Activated B cell treated with CpG ODN at 0.5 μM for 24 hours (primary cell): ENCODE measurements at regions not wholly inside any gene's neighbourhood (a gene's known extent, or its start where the extent isn't known, plus 50 kb on each side); places are given as distances from the start of the nearest gene placed in this dataset.
"Not testable (repeated sequence)": the region's sequence is repeated elsewhere in the genome, so short reads cannot be mapped to it uniquely, and the experiment has no call there.

Experiments
- ATAC-seq: fragments of 200-7000 bp; cut with Tn5 transposase; one replicate; pipeline ENCODE4 v1.10.0; 2021; ENCODE audit warnings: low read depth, mild to moderate bottlenecking, moderate library complexity
- CTCF ChIA-PET: fragments of 350-600 bp; sonication (Branson Sonifier 250); formaldehyde crosslinking; loops from one replicate; lab custom pipeline; 2021; ENCODE audit warnings: antibody characterized with exemption; lab: Charles Lee
- POLR2A ChIA-PET: fragments of 350-600 bp; sonication (Branson Sonifier 250); formaldehyde crosslinking; loops from one replicate; lab custom pipeline; 2021; ENCODE audit warnings: antibody characterized with exemption; lab: Charles Lee
- DNase-seq: peaks from one replicate; pipeline ENCODE4 v3.0.0; 2022
- H3K27ac Mint-ChIP-seq: one replicate; pipeline ENCODE4 v1.8.0; 2020; ENCODE audit warnings: mixed read lengths
- H3K27me3 Mint-ChIP-seq: one replicate; pipeline ENCODE4 v1.8.0; 2021; ENCODE audit warnings: mixed read lengths
- H3K36me3 Mint-ChIP-seq: one replicate; pipeline ENCODE4 v1.8.0; 2021; ENCODE audit warnings: low read depth, mixed read lengths
- H3K4me1 Mint-ChIP-seq: one replicate; pipeline ENCODE4 v1.8.0; 2021; ENCODE audit warnings: mixed read lengths
- H3K4me3 Mint-ChIP-seq: one replicate; pipeline ENCODE4 v1.8.0; 2020; ENCODE audit warnings: mild to moderate bottlenecking, mixed read lengths
- H3K9me3 Mint-ChIP-seq: one replicate; pipeline ENCODE4 v1.8.0; 2020; ENCODE audit warnings: mixed read lengths
- CTCF ChIP-seq: fragments of 200-600 bp; IDR thresholded peaks from one replicate; pipeline ENCODE4 v1.8.0; 2022; ENCODE audit warnings: antibody characterized with exemption, mild to moderate bottlenecking
- intact Hi-C: fragments of 100-400 bp; cut with micrococcal nuclease; formaldehyde crosslinking; loops from one replicate; pipeline ENCODE4 v1.15.1; 2024

- ChIA-PET POLR2A (no interaction called here), CTCF (no interaction called here)
- Mint-ChIP-seq H3K27ac (no peak overlapping the region), H3K4me3 (no peak overlapping the region), H3K9me3 (peaks cover 4% of the 10 kb centered on the region), H3K4me1 (no peaks in the 10 kb centered on the region), H3K36me3 (no peaks in the 10 kb centered on the region), H3K27me3 (no peaks in the 10 kb centered on the region)
- ATAC-seq (no peak), DNase-seq (no peak)
- intact Hi-C loops, result no loop called here
- no peak for TF ChIP-seq CTCF
These were observed 277.5 kb downstream of the LIG4 start for GRCh38 chr13:107937848-107938247.

- Mint-ChIP-seq H3K4me3 (no peak overlapping the region), H3K36me3 (no peaks in the 10 kb centered on the region), H3K9me3 (peaks cover 2% of the 10 kb centered on the region), H3K27ac (no peak overlapping the region), H3K4me1 (no peaks in the 10 kb centered on the region), H3K27me3 (no peaks in the 10 kb centered on the region)
- ChIA-PET POLR2A (no interaction called here), CTCF (no interaction called here)
- TF ChIP-seq CTCF, result no peak
- ATAC-seq, result no peak
- DNase-seq, result no peak
- intact Hi-C loops, result no loop called here
These were observed 284.3 kb downstream of the LIG4 start for GRCh38 chr13:107931056-107931455.

GRCh38 chr13:107928762-107929161, 286.6 kb downstream of the LIG4 start:
- no peak for TF ChIP-seq CTCF
- H3K4me1 Mint-ChIP-seq, result no peaks in the 10 kb centered on the region
- H3K9me3 Mint-ChIP-seq, result peaks cover 2% of the 10 kb centered on the region
- H3K27ac Mint-ChIP-seq, result no peak overlapping the region
- intact Hi-C loops, result no loop called here
- ChIA-PET POLR2A (no interaction called here), CTCF (no interaction called here)
- DNase-seq, result no peak
- no peak for ATAC-seq
- no peaks in the 10 kb centered on the region for H3K36me3 Mint-ChIP-seq
- no peaks in the 10 kb centered on the region for H3K27me3 Mint-ChIP-seq
- H3K4me3 Mint-ChIP-seq, result no peak overlapping the region

GRCh38 chr13:107927557-107927956, 287.8 kb downstream of the LIG4 start:
- DNase-seq (no peak), ATAC-seq (no peak)
- CTCF ChIA-PET, result no interaction called here
- peaks cover 2% of the 10 kb centered on the region for H3K9me3 Mint-ChIP-seq
- intact Hi-C loops, result no loop called here
- H3K36me3 Mint-ChIP-seq, result no peaks in the 10 kb centered on the region
- no peak for TF ChIP-seq CTCF
- H3K27ac Mint-ChIP-seq, result no peak overlapping the region
- no peaks in the 10 kb centered on the region for H3K27me3 Mint-ChIP-seq
- no peaks in the 10 kb centered on the region for H3K4me1 Mint-ChIP-seq
- POLR2A ChIA-PET, result no interaction called here
- no peak overlapping the region for H3K4me3 Mint-ChIP-seq

GRCh38 chr13:107926515-107926914, 288.8 kb downstream of the LIG4 start:
- intact Hi-C loops, POLR2A ChIA-PET, H3K27ac Mint-ChIP-seq, ATAC-seq, H3K4me1 Mint-ChIP-seq, H3K36me3 Mint-ChIP-seq, DNase-seq, H3K27me3 Mint-ChIP-seq, H3K4me3 Mint-ChIP-seq, CTCF ChIA-PET, H3K9me3 Mint-ChIP-seq: not testable (repeated sequence)

- H3K4me1 Mint-ChIP-seq, DNase-seq, H3K4me3 Mint-ChIP-seq, H3K27me3 Mint-ChIP-seq, POLR2A ChIA-PET, intact Hi-C loops, CTCF ChIA-PET, H3K36me3 Mint-ChIP-seq, ATAC-seq, H3K27ac Mint-ChIP-seq: not testable (repeated sequence)
- peaks cover 12% of the 10 kb centered on the region for H3K9me3 Mint-ChIP-seq
These were observed 298.4 kb downstream of the LIG4 start for GRCh38 chr13:107916902-107917301.
